OCI-LY3 (cell line): ENCODE measurements at regions not wholly inside any gene's neighbourhood (a gene's known extent, or its start where the extent isn't known, plus 50 kb on each side); places are given as distances from the start of the nearest gene placed in this dataset.

ENCODE experiments used
- EZH2phosphoT487 ChIP-seq: fragments of 200-600 bp; shearing (Covaris generic); IDR thresholded peaks from 2 replicates; pipeline ENCODE4 v1.6.1; 2018; ENCODE audit warnings: antibody characterized with exemption, mixed run types, low read depth
- TF ChIP-seq, protein P1 (sequence below): fragments of 200-600, 300-600 bp; sonication (generic); IDR thresholded peaks from 2 replicates; pipeline ENCODE4 v1.5.1; 2014; ENCODE audit warnings: antibody characterized with exemption, low read length, low read depth

DNA sequence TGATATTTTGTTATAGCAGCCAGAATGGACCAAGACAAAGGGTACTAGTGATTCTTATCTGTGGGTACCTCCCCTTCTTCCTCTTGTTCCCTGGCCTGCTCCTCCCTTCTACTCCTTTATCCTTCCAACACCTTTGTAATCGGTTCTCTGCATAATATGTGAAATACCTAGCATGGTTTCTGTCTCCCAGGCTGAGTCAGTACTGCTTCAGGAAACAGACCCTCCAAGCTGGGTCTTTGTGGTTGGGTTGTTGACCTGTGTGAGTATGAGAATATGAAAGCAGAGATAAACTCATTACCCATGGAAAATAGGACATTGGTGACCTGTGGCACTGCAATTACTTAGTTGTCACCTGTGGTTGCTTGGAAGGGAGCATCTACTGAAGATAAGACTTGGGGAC, 69.3 kb upstream of the KLF13 start:
- TF ChIP-seq, protein P1, sequence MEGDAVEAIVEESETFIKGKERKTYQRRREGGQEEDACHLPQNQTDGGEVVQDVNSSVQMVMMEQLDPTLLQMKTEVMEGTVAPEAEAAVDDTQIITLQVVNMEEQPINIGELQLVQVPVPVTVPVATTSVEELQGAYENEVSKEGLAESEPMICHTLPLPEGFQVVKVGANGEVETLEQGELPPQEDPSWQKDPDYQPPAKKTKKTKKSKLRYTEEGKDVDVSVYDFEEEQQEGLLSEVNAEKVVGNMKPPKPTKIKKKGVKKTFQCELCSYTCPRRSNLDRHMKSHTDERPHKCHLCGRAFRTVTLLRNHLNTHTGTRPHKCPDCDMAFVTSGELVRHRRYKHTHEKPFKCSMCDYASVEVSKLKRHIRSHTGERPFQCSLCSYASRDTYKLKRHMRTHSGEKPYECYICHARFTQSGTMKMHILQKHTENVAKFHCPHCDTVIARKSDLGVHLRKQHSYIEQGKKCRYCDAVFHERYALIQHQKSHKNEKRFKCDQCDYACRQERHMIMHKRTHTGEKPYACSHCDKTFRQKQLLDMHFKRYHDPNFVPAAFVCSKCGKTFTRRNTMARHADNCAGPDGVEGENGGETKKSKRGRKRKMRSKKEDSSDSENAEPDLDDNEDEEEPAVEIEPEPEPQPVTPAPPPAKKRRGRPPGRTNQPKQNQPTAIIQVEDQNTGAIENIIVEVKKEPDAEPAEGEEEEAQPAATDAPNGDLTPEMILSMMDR: no peak
- TF ChIP-seq EZH2phosphoT487: no peak
